ENCODE measurements at regions not wholly inside any gene's neighbourhood (a gene's known extent, or its start where the extent isn't known, plus 50 kb on each side); places are given as distances from the start of the nearest gene placed in this dataset.

- Histone ChIP-seq H4K20me1 (ENCODE audit: control insufficient read depth, extremely low read depth, insufficient read depth, low read length) (no peaks in the 10 kb centered on the region), H3K27ac (ENCODE audit: insufficient read depth, low read length) (no peak overlapping the region), H3K4me1 (ENCODE audit: control insufficient read depth, extremely low read depth, insufficient read depth, low read length) (no peaks in the 10 kb centered on the region), H3K79me2 (ENCODE audit: control insufficient read depth, insufficient read depth, low read length) (no peaks in the 10 kb centered on the region), H3K4me2 (ENCODE audit: extremely low read depth, insufficient read depth, low read length) (no peak overlapping the region), H2AFZ (ENCODE audit: low read length) (no peak overlapping the region), H3K27me3 (ENCODE audit: control insufficient read depth, insufficient read depth, low read length) (no peaks in the 10 kb centered on the region), H3K36me3 (ENCODE audit: control insufficient read depth, insufficient read depth, low read length) (no peaks in the 10 kb centered on the region), H3K9me3 (ENCODE audit: control insufficient read depth, insufficient read depth, low read depth, low read length) (no peaks in the 10 kb centered on the region), H3K4me3 (replicated peaks in 1 of 4; ENCODE audit: control extremely low read depth in 1 of 4, insufficient read depth in 1 of 4, low read depth in 3 of 4, low read length in 4 of 4) (no peak overlapping the region), H3K9ac (ENCODE audit: insufficient read depth, low read length) (no peak overlapping the region)
- no peak for DNase-seq (ENCODE audit: low read depth in 2 of 2)
- TF ChIP-seq CTCF (conservative IDR thresholded peaks at IDR 0.05 in 1 of 2, IDR thresholded peaks at IDR 0.05 in 1 of 2; ENCODE audit: low read depth in 1 of 2, low read length in 2 of 2), result no peak
- TF ChIP-seq EZH2 (IDR thresholded peaks at IDR 0.05; ENCODE audit: low read length, missing control alignments), result no peak
Measured at GRCh38 chr10:88125766-88126165, 262.3 kb downstream of the PTEN start.

- Histone ChIP-seq H3K36me3 (ENCODE audit: control insufficient read depth, insufficient read depth, low read length) (no peaks in the 10 kb centered on the region), H3K4me1 (ENCODE audit: control insufficient read depth, extremely low read depth, insufficient read depth, low read length) (peaks cover 1% of the 10 kb centered on the region), H3K27ac (ENCODE audit: insufficient read depth, low read length) (no peak overlapping the region), H2AFZ (ENCODE audit: low read length) (no peak overlapping the region), H3K79me2 (ENCODE audit: control insufficient read depth, insufficient read depth, low read length) (no peaks in the 10 kb centered on the region), H3K9me3 (ENCODE audit: control insufficient read depth, insufficient read depth, low read depth, low read length) (no peaks in the 10 kb centered on the region), H3K9ac (ENCODE audit: insufficient read depth, low read length) (no peak overlapping the region), H3K4me2 (ENCODE audit: extremely low read depth, insufficient read depth, low read length) (no peak overlapping the region), H3K27me3 (ENCODE audit: control insufficient read depth, insufficient read depth, low read length) (no peaks in the 10 kb centered on the region), H4K20me1 (ENCODE audit: control insufficient read depth, extremely low read depth, insufficient read depth, low read length) (no peaks in the 10 kb centered on the region), H3K4me3 (replicated peaks in 1 of 4; ENCODE audit: control extremely low read depth in 1 of 4, insufficient read depth in 1 of 4, low read depth in 3 of 4, low read length in 4 of 4) (no peak overlapping the region)
- DNase-seq (ENCODE audit: low read depth in 2 of 2), result no peak
- TF ChIP-seq CTCF (conservative IDR thresholded peaks at IDR 0.05 in 1 of 2, IDR thresholded peaks at IDR 0.05 in 1 of 2; ENCODE audit: low read depth in 1 of 2, low read length in 2 of 2), result no peak
- no peak for TF ChIP-seq EZH2 (IDR thresholded peaks at IDR 0.05; ENCODE audit: low read length, missing control alignments)
Measured at GRCh38 chr10:88126699-88127098, 263.3 kb downstream of the PTEN start.

- H3K4me2 ChIP-seq (ENCODE audit: extremely low read depth, insufficient read depth, low read length), result no peak overlapping the region
- H3K9ac ChIP-seq (ENCODE audit: insufficient read depth, low read length), result no peak overlapping the region
- TF ChIP-seq EZH2 (IDR thresholded peaks at IDR 0.05; ENCODE audit: low read length, missing control alignments) (no peak), CTCF (conservative IDR thresholded peaks at IDR 0.05 in 1 of 2, IDR thresholded peaks at IDR 0.05 in 1 of 2; ENCODE audit: low read depth in 1 of 2, low read length in 2 of 2) (no peak)
- no peaks in the 10 kb centered on the region for H3K9me3 ChIP-seq (ENCODE audit: control insufficient read depth, insufficient read depth, low read depth, low read length)
- peaks cover 3% of the 10 kb centered on the region for H3K4me1 ChIP-seq (ENCODE audit: control insufficient read depth, extremely low read depth, insufficient read depth, low read length)
- no peaks in the 10 kb centered on the region for H3K36me3 ChIP-seq (ENCODE audit: control insufficient read depth, insufficient read depth, low read length)
- H3K79me2 ChIP-seq (ENCODE audit: control insufficient read depth, insufficient read depth, low read length), result no peaks in the 10 kb centered on the region
- no peaks in the 10 kb centered on the region for H3K27me3 ChIP-seq (ENCODE audit: control insufficient read depth, insufficient read depth, low read length)
- no peak overlapping the region for H2AFZ ChIP-seq (ENCODE audit: low read length)
- no peak for DNase-seq (ENCODE audit: low read depth in 2 of 2)
- no peaks in the 10 kb centered on the region for H4K20me1 ChIP-seq (ENCODE audit: control insufficient read depth, extremely low read depth, insufficient read depth, low read length)
- H3K4me3 ChIP-seq (replicated peaks in 1 of 4; ENCODE audit: control extremely low read depth in 1 of 4, insufficient read depth in 1 of 4, low read depth in 3 of 4, low read length in 4 of 4), result no peak overlapping the region
- no peak overlapping the region for H3K27ac ChIP-seq (ENCODE audit: insufficient read depth, low read length)
Measured at GRCh38 chr10:88127269-88127668, 263.8 kb downstream of the PTEN start.
